Colonic mucosa (tissue), 4 donors: ENCODE measurements at regions not wholly inside any gene's neighbourhood (a gene's known extent, or its start where the extent isn't known, plus 50 kb on each side); places are given as distances from the start of the nearest gene placed in this dataset.

ENCODE experiments used
- DNase-seq: peaks from one replicate; pipeline ENCODE4 v3.0.0-alpha.2; 2020
- H3K27ac ChIP-seq: fragments of 200-600 bp; one replicate; pipeline ENCODE4 v1.8.0; 2021
- H3K27me3 ChIP-seq: fragments of 200-600 bp; one replicate; pipeline ENCODE4 v1.8.0; 2021
- H3K36me3 ChIP-seq: fragments of 200-600 bp; one replicate; pipeline ENCODE4 v1.8.0; 2021
- H3K4me1 ChIP-seq: fragments of 200-600 bp; one replicate; pipeline ENCODE4 v1.8.0; 2021; ENCODE audit warnings: mild to moderate bottlenecking
- H3K4me3 ChIP-seq: fragments of 200-600 bp; one replicate; pipeline ENCODE4 v1.8.0; 2021
- H3K9ac ChIP-seq, 2 donors: one replicate each; pipeline ENCODE4 v1.7.0; 2013; ENCODE audit warnings: control low read depth in 2 of 2, low read depth in 2 of 2, low read length in 2 of 2
- H3K9me3 ChIP-seq: fragments of 200-600 bp; one replicate; pipeline ENCODE4 v1.8.0; 2021
- CTCF ChIP-seq: fragments of 200-600 bp; IDR thresholded peaks from one replicate; pipeline ENCODE4 v1.8.0; 2022; ENCODE audit warnings: antibody characterized with exemption, mild to moderate bottlenecking
- intact Hi-C: fragments of 100-400 bp; cut with DNase I; formaldehyde crosslinking; loops from one replicate; pipeline ENCODE4 v1.14.1; 2022
- donor health status: healthy.
- donor health status: DM: no; HTN: no; CAD: no.
- donor health status: DM: no; HTN: no; CAD: no.

- no peak for TF ChIP-seq CTCF
- no peaks in the 10 kb centered on the region for H3K36me3 ChIP-seq
- no peaks in the 10 kb centered on the region for H3K27me3 ChIP-seq
- intact Hi-C loops = no loop called here
- DNase-seq = no peak
- peak overlapping the region; percentile 30 for H3K27ac ChIP-seq
- H3K9ac ChIP-seq = no peak overlapping the region
- H3K4me3 ChIP-seq = no peak overlapping the region
- peaks cover 4% of the 10 kb centered on the region for H3K4me1 ChIP-seq
- no peaks in the 10 kb centered on the region for H3K9me3 ChIP-seq
These were observed 342.4 kb upstream of the ARID1B start for GRCh38 chr6:156434795-156435190.

DNA sequence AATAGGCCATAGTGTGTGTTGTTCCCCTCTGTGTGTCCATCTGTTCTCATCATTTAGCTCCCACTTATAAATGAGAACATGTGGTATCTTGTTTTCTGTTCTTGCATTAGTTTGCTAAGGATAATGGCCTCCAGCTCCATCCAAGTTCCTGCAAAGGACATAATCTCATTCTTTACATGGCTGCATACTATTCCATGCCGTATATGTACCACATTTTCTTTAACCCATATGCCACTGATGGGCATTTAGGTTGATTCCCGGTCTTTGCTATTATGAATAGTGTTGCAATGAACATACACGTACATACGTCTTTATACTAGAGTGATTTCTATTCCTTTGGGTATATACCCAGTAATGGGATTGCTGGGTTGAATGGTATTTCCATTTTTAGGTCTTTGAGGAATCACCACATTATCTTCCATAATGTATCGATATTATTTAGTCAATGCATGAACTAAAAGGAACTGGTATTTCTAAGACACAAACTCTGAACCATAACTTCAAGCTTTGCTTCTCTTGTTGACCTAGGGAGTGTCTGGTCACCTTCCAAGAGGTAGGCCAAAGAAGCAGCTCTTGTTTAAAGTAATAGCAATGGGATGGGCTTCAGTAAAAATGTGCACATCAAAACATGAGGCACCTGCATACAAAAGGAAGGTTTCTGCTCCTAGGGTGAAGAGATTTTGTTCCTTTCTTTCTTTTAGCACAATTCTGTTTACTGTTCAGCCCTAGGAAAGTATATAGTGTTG lies 343.0 kb upstream of the ARID1B start:
- intact Hi-C loops = no loop called here
- Histone ChIP-seq H3K27ac (peak overlapping the region; percentile 30), H3K27me3 (no peaks in the 10 kb centered on the region), H3K4me1 (peaks cover 4% of the 10 kb centered on the region), H3K4me3 (no peak overlapping the region), H3K9me3 (no peaks in the 10 kb centered on the region), H3K9ac (no peak overlapping the region), H3K36me3 (no peaks in the 10 kb centered on the region)
- DNase-seq = no peak
- no peak for TF ChIP-seq CTCF

- TF ChIP-seq CTCF = no peak
- Histone ChIP-seq H3K36me3 (no peaks in the 10 kb centered on the region), H3K27ac (no peak overlapping the region), H3K27me3 (no peaks in the 10 kb centered on the region), H3K9ac (no peak overlapping the region), H3K4me1 (peaks cover 4% of the 10 kb centered on the region), H3K4me3 (no peak overlapping the region), H3K9me3 (no peaks in the 10 kb centered on the region)
- no peak for DNase-seq
- intact Hi-C loops = no loop called here
These were observed 344.6 kb upstream of the ARID1B start for GRCh38 chr6:156432543-156432942.

GRCh38 chr6:156430386-156430785 lies 346.8 kb upstream of the ARID1B start:
- Histone ChIP-seq H3K4me1 (peaks cover 2% of the 10 kb centered on the region), H3K36me3 (no peaks in the 10 kb centered on the region), H3K27me3 (no peaks in the 10 kb centered on the region), H3K9ac (no peak overlapping the region), H3K4me3 (no peak overlapping the region), H3K27ac (no peak overlapping the region), H3K9me3 (no peaks in the 10 kb centered on the region)
- no peak for DNase-seq
- no peak for TF ChIP-seq CTCF
- intact Hi-C loops = no loop called here

DNA sequence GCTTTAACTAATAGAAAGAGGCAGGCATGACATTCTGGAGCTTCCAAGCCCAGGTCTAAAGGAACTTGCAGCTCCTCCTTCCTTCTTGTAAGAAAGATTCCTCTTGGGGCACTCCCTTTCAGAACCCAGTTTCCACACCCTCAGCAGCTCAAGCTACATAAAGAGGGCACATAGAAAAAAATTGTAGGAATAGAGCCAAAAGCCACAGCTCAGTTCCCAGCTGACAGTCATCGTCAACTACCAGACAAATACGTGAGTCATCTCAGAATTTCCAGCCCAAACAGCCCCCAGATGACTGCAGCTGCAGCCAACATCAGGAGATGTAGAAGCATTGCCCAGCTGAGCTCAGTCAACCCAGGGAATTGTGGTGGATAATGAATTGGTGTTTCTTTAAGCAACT lies 349.8 kb upstream of the ARID1B start:
- Histone ChIP-seq H3K9ac (no peak overlapping the region), H3K4me3 (no peak overlapping the region), H3K4me1 (no peaks in the 10 kb centered on the region), H3K9me3 (no peaks in the 10 kb centered on the region), H3K36me3 (no peaks in the 10 kb centered on the region), H3K27me3 (no peaks in the 10 kb centered on the region), H3K27ac (peak overlapping the region; percentile 29)
- intact Hi-C loops = no loop called here
- no peak for TF ChIP-seq CTCF
- no peak for DNase-seq
